HepG2 (cell line): ENCODE measurements at regions not wholly inside any gene's neighbourhood (a gene's known extent, or its start where the extent isn't known, plus 50 kb on each side); places are given as distances from the start of the nearest gene placed in this dataset.

Experiments used
- CEBPB ChIP-seq: IDR thresholded peaks from 2 replicates; pipeline ENCODE4 v1.6.1; 2011; ENCODE audit warnings: low read depth, low read length, improper control_type of control experiment, borderline replicate concordance
- CERS6 ChIP-seq: sonication (generic); formaldehyde crosslinking; IDR thresholded peaks from 2 replicates; pipeline ENCODE4 v1.5.0; 2020; ENCODE audit warnings: missing genetic modification reagents
- HDAC6 ChIP-seq: fragments of 200-600 bp; sonication (generic); IDR thresholded peaks from 2 replicates; pipeline ENCODE4 v1.7.0; 2017; ENCODE audit warnings: mild to moderate bottlenecking, antibody characterized with exemption, low read length, low read depth
- HOXA3 ChIP-seq: sonication (generic); formaldehyde crosslinking; IDR thresholded peaks from 2 replicates; pipeline ENCODE4 v1.5.0; 2020; ENCODE audit warnings: missing genetic modification reagents
- REST ChIP-seq, 2 experiments: IDR thresholded peaks; 2 replicates each; pipeline ENCODE4 v1.6.1; 2011 to 2012; ENCODE audit warnings: low read length in 2 of 2, borderline replicate concordance in 1 of 2, low read depth in 1 of 2, mild to moderate bottlenecking in 1 of 2, moderate library complexity in 1 of 2
- TARDBP ChIP-seq: sonication (generic); formaldehyde crosslinking; IDR thresholded peaks from 2 replicates; pipeline ENCODE4 v1.8.0; 2022; ENCODE audit warnings: mild to moderate bottlenecking, missing genetic modification reagents
- ZNF660 ChIP-seq: sonication (generic); formaldehyde crosslinking; IDR thresholded peaks from 2 replicates; pipeline ENCODE4 v1.5.1; 2020; ENCODE audit warnings: mild to moderate bottlenecking, low read depth, missing genetic modification reagents, borderline replicate concordance
- TF ChIP-seq, protein P1 (sequence below): sonication (generic); formaldehyde crosslinking; IDR thresholded peaks from 2 replicates; pipeline ENCODE4 v1.5.0; 2020; ENCODE audit warnings: mild to moderate bottlenecking, missing genetic modification reagents, moderate library complexity
- TF ChIP-seq, protein P2 (sequence below): sonication (generic); formaldehyde crosslinking; IDR thresholded peaks from 2 replicates; pipeline ENCODE4 v1.8.0; 2022; ENCODE audit warnings: missing genetic modification reagents, mild to moderate bottlenecking, moderate library complexity, borderline replicate concordance
- TF ChIP-seq, protein P3 (sequence below): sonication (generic); formaldehyde crosslinking; IDR thresholded peaks from 2 replicates; pipeline ENCODE4 v1.9.0; 2022; ENCODE audit warnings: missing genetic modification reagents, mild to moderate bottlenecking, borderline replicate concordance

DNA sequence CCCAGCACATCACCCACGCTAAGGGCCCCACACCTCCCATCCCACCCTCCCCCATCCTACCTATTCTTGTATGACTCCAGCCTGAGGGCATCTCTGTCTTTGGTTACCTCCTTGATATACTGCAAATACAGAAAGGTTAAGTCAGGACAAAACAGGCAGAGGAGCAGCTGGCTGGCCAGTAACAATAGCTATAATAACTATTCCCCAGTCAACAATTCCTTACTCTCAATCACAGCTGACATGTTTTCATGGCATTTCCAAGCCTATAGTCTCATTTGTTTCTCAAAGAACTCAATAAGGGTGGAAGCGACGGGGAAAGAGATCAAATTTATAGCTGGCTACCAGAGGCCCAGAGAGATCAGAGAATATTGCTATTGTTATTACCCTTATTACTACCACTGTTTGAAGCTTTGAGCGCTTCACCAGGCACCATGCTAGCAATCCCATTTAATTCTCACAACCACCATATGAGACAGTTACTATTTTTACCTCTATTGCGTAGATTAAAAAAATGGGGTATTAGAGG, 93.0 kb upstream of the C2CD4B start:
- no peak for TF ChIP-seq CERS6
- TF ChIP-seq HDAC6 = no peak
- TF ChIP-seq, protein P1, sequence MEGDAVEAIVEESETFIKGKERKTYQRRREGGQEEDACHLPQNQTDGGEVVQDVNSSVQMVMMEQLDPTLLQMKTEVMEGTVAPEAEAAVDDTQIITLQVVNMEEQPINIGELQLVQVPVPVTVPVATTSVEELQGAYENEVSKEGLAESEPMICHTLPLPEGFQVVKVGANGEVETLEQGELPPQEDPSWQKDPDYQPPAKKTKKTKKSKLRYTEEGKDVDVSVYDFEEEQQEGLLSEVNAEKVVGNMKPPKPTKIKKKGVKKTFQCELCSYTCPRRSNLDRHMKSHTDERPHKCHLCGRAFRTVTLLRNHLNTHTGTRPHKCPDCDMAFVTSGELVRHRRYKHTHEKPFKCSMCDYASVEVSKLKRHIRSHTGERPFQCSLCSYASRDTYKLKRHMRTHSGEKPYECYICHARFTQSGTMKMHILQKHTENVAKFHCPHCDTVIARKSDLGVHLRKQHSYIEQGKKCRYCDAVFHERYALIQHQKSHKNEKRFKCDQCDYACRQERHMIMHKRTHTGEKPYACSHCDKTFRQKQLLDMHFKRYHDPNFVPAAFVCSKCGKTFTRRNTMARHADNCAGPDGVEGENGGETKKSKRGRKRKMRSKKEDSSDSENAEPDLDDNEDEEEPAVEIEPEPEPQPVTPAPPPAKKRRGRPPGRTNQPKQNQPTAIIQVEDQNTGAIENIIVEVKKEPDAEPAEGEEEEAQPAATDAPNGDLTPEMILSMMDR (CRISPR knock-in tag) = no peak
- no peak for TF ChIP-seq CEBPB
- no peak for TF ChIP-seq TARDBP
- TF ChIP-seq HOXA3 (CRISPR knock-in tag) = no peak
- TF ChIP-seq, protein P2, sequence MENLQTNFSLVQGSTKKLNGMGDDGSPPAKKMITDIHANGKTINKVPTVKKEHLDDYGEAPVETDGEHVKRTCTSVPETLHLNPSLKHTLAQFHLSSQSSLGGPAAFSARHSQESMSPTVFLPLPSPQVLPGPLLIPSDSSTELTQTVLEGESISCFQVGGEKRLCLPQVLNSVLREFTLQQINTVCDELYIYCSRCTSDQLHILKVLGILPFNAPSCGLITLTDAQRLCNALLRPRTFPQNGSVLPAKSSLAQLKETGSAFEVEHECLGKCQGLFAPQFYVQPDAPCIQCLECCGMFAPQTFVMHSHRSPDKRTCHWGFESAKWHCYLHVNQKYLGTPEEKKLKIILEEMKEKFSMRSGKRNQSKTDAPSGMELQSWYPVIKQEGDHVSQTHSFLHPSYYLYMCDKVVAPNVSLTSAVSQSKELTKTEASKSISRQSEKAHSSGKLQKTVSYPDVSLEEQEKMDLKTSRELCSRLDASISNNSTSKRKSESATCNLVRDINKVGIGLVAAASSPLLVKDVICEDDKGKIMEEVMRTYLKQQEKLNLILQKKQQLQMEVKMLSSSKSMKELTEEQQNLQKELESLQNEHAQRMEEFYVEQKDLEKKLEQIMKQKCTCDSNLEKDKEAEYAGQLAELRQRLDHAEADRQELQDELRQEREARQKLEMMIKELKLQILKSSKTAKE = no peak
- TF ChIP-seq, protein P3, sequence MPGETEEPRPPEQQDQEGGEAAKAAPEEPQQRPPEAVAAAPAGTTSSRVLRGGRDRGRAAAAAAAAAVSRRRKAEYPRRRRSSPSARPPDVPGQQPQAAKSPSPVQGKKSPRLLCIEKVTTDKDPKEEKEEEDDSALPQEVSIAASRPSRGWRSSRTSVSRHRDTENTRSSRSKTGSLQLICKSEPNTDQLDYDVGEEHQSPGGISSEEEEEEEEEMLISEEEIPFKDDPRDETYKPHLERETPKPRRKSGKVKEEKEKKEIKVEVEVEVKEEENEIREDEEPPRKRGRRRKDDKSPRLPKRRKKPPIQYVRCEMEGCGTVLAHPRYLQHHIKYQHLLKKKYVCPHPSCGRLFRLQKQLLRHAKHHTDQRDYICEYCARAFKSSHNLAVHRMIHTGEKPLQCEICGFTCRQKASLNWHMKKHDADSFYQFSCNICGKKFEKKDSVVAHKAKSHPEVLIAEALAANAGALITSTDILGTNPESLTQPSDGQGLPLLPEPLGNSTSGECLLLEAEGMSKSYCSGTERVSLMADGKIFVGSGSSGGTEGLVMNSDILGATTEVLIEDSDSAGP (CRISPR knock-in tag) = no peak
- TF ChIP-seq REST (IDR thresholded peaks at IDR 0.05; ENCODE audit: borderline replicate concordance in 1 of 2, low read depth in 1 of 2, low read length in 2 of 2) = no peak
- TF ChIP-seq ZNF660 (CRISPR knock-in tag) = no peak
